IPS-15b (cell line): ENCODE measurements at regions not wholly inside any gene's neighbourhood (a gene's known extent, or its start where the extent isn't known, plus 50 kb on each side); places are given as distances from the start of the nearest gene placed in this dataset.

ENCODE experiments used
- H3K27me3 ChIP-seq: one replicate; pipeline ENCODE4 v1.6.1; 2013; ENCODE audit warnings: low read length; ENCODE audit not compliant: control insufficient read depth, insufficient read depth
- H3K36me3 ChIP-seq: one replicate; pipeline ENCODE4 v1.6.1; 2013; ENCODE audit warnings: low read length; ENCODE audit not compliant: control insufficient read depth, insufficient read depth
- H3K4me1 ChIP-seq: one replicate; pipeline ENCODE4 v1.6.1; 2013; ENCODE audit warnings: mild to moderate bottlenecking, low read length; ENCODE audit not compliant: control insufficient read depth, insufficient read depth
- H3K4me3 ChIP-seq: one replicate; pipeline ENCODE4 v1.5.1; 2013; ENCODE audit warnings: low read depth, low read length
- H3K9ac ChIP-seq: one replicate; pipeline ENCODE4 v1.6.1; 2013; ENCODE audit warnings: low read depth, mild to moderate bottlenecking, low read length
- H3K9me3 ChIP-seq: one replicate; pipeline ENCODE4 v1.6.1; 2013; ENCODE audit warnings: mild to moderate bottlenecking, low read length; ENCODE audit not compliant: control insufficient read depth, insufficient read depth

GRCh38 chr18:78769502-78770105 lies 210.0 kb upstream of the SALL3 start:
- Histone ChIP-seq H3K36me3 (no peaks in the 10 kb centered on the region), H3K9me3 (no peaks in the 10 kb centered on the region), H3K9ac (no peak overlapping the region), H3K4me3 (no peak overlapping the region), H3K27me3 (no peaks in the 10 kb centered on the region), H3K4me1 (no peaks in the 10 kb centered on the region)

- H3K36me3 ChIP-seq, result no peaks in the 10 kb centered on the region
- no peak overlapping the region for H3K9ac ChIP-seq
- H3K4me1 ChIP-seq, result no peaks in the 10 kb centered on the region
- H3K4me3 ChIP-seq, result no peak overlapping the region
- H3K27me3 ChIP-seq, result no peaks in the 10 kb centered on the region
- H3K9me3 ChIP-seq, result no peaks in the 10 kb centered on the region
Measured at GRCh38 chr18:78770139-78770822, 209.3 kb upstream of the SALL3 start.

- Histone ChIP-seq H3K4me3 (no peak overlapping the region), H3K27me3 (no peaks in the 10 kb centered on the region), H3K36me3 (no peaks in the 10 kb centered on the region), H3K4me1 (no peaks in the 10 kb centered on the region), H3K9ac (no peak overlapping the region), H3K9me3 (no peaks in the 10 kb centered on the region)
Measured at GRCh38 chr18:78770823-78771139, 208.8 kb upstream of the SALL3 start.

GRCh38 chr18:78771496-78772359 lies 207.9 kb upstream of the SALL3 start:
- H3K9me3 ChIP-seq, result no peaks in the 10 kb centered on the region
- H3K4me3 ChIP-seq, result no peak overlapping the region
- no peaks in the 10 kb centered on the region for H3K36me3 ChIP-seq
- H3K27me3 ChIP-seq, result no peaks in the 10 kb centered on the region
- H3K9ac ChIP-seq, result no peak overlapping the region
- no peaks in the 10 kb centered on the region for H3K4me1 ChIP-seq

GRCh38 chr18:78772360-78773302 lies 207.0 kb upstream of the SALL3 start:
- Histone ChIP-seq H3K9me3 (no peaks in the 10 kb centered on the region), H3K36me3 (no peaks in the 10 kb centered on the region), H3K4me1 (no peaks in the 10 kb centered on the region), H3K9ac (no peak overlapping the region), H3K4me3 (no peak overlapping the region), H3K27me3 (no peaks in the 10 kb centered on the region)

- H3K9ac ChIP-seq, result no peak overlapping the region
- H3K36me3 ChIP-seq, result no peaks in the 10 kb centered on the region
- no peak overlapping the region for H3K4me3 ChIP-seq
- H3K27me3 ChIP-seq, result no peaks in the 10 kb centered on the region
- H3K9me3 ChIP-seq, result no peaks in the 10 kb centered on the region
- no peaks in the 10 kb centered on the region for H3K4me1 ChIP-seq
Measured at GRCh38 chr18:78773303-78773755, 206.3 kb upstream of the SALL3 start.

GRCh38 chr18:78773819-78774218 lies 205.8 kb upstream of the SALL3 start:
- Histone ChIP-seq H3K4me3 (no peak overlapping the region), H3K36me3 (no peaks in the 10 kb centered on the region), H3K9ac (no peak overlapping the region), H3K27me3 (no peaks in the 10 kb centered on the region), H3K4me1 (no peaks in the 10 kb centered on the region), H3K9me3 (no peaks in the 10 kb centered on the region)

- Histone ChIP-seq H3K4me1 (no peaks in the 10 kb centered on the region), H3K27me3 (no peaks in the 10 kb centered on the region)
Measured at GRCh38 chr18:78774741-78775141, 204.9 kb upstream of the SALL3 start.

GRCh38 chr18:78776151-78776550 lies 203.5 kb upstream of the SALL3 start:
- H3K4me3 ChIP-seq, result no peak overlapping the region
- no peaks in the 10 kb centered on the region for H3K4me1 ChIP-seq
- H3K9ac ChIP-seq, result no peak overlapping the region
- H3K9me3 ChIP-seq, result no peaks in the 10 kb centered on the region
- H3K36me3 ChIP-seq, result no peaks in the 10 kb centered on the region
- no peaks in the 10 kb centered on the region for H3K27me3 ChIP-seq

More at GRCh38 chr18:78774741-78775141, 204.9 kb upstream of the SALL3 start:
- H3K36me3 ChIP-seq, result no peaks in the 10 kb centered on the region
- no peak overlapping the region for H3K4me3 ChIP-seq
- H3K9ac ChIP-seq, result no peak overlapping the region
- no peaks in the 10 kb centered on the region for H3K9me3 ChIP-seq

- no peaks in the 10 kb centered on the region for H3K9me3 ChIP-seq
- no peaks in the 10 kb centered on the region for H3K36me3 ChIP-seq
- no peaks in the 10 kb centered on the region for H3K27me3 ChIP-seq
- no peaks in the 10 kb centered on the region for H3K4me1 ChIP-seq
- H3K4me3 ChIP-seq, result no peak overlapping the region
- no peak overlapping the region for H3K9ac ChIP-seq
Measured at GRCh38 chr18:78776706-78777285, 202.8 kb upstream of the SALL3 start.

- no peaks in the 10 kb centered on the region for H3K9me3 ChIP-seq
- no peaks in the 10 kb centered on the region for H3K27me3 ChIP-seq
Measured at GRCh38 chr18:78777992-78778391, 201.6 kb upstream of the SALL3 start.

More at GRCh38 chr18:78777992-78778391, 201.6 kb upstream of the SALL3 start:
- Histone ChIP-seq H3K9ac (no peak overlapping the region), H3K4me1 (no peaks in the 10 kb centered on the region), H3K36me3 (no peaks in the 10 kb centered on the region), H3K4me3 (no peak overlapping the region)
